HG03135 (cell line): ENCODE measurements at regions not wholly inside any gene's neighbourhood (a gene's known extent, or its start where the extent isn't known, plus 50 kb on each side); places are given as distances from the start of the nearest gene placed in this dataset.

ENCODE experiments used
- ATAC-seq: cut with Tn5 transposase; IDR thresholded peaks from one replicate; pipeline ENCODE4 v1.9.1; 2021; ENCODE audit warnings: mild to moderate bottlenecking, moderate library complexity; ENCODE audit not compliant: unreplicated experiment

DNA sequence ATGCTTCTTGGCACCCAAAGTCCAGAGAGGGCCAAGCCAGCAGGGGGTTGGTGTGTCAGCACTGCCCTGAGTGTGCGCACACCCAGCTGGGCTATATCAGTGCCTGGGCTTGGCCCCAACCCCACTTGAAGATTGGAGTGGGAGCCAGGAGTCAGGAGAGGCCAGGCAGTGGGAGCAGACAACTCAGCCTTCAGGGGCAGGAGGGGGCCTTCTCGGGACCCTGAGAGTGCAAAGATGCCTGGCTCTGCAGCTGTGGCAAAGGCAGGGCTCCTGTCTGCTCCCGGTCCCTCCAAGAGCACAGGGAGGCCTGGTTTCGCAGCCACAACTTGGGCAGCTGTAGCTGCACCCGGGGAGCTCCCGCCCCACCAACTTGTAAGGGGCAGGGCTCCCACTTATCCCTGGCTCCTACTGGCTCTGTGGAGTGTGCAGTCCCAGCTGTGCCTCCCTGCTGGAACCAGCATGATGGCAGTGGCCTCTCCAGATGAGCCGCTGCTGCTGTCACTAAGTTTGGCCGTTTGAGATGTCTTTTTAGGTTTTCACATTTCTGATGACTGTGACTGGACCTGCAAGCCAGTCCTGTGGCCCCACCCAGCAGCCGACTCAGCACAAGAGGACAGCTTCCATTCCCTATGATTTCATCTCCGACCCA lies 148.8 kb upstream of the HS6ST1 start:
- ATAC-seq, result no peak

DNA sequence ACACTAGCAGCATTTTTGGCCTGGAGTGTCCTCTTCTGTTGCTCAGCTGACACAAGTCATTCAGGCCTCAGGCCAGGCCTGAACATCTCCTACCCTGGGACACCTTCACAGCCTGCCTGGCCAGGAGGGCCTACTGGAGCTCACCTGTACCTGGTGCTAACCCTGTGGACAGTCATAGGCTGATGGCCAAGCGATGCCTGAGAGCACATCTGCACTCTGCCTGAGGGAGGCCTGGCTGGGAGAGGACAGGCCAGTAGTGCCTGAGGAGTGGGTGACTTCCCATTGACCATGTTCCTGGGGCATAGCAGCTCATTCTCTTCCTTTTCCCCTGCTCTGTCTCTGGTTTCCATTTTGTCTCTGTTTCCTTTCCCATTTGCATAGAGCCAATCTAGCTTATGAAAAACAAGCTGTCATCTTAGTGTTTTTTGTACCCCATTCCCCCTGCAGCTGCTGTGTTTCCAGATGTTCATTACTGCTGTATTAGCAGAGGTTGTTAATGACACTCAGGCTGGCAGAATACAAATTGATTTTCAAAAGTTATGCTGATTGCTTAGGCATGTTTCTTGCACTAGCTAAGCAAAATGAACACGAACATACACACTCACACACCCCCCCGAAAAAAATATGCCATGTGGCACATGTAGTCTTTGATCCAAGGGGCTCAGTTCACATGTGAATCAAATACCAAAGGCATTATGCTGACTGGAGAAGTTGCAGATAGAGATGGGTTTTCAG lies 149.7 kb upstream of the HS6ST1 start:
- ATAC-seq, result no peak

DNA sequence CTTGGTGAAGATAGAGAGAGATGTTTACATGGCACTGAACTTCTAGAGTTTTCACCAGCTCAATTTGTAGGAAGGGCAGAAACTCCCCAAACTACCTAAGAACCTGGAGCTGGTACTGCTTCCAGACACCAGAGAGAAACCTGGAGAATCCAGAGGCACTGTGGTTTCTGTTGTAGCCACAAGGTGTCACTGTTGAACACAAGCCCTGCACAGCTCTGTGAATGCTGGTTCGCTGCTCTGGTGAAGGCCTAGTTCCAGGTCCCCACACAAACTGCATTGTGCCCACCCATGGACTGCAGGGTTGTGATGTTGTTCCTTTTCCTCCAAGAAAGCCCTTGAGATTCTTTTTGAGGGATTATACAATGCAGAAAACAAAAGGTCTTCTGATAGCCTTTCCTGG lies 150.5 kb upstream of the HS6ST1 start:
- no peak for ATAC-seq

DNA sequence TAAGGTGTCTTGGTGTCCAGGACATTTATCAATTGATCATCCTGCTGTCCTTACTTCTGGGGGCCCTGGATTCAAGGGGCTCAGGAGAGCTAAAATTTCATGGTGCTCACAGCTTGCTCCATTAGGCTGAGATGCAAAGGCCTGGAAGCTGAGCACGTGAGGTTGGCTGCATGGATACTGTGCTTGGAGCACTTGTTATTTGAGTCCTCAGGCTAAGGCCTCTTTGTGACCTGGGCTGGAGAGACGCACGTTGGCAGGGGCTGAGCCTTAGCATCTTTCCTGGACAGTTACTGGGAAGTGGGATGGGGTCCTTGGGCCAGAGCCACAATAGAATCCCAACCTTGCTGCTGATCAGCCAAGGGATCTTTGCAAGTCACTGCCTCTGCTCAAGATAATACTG lies 151.2 kb upstream of the HS6ST1 start:
- no peak for ATAC-seq

DNA sequence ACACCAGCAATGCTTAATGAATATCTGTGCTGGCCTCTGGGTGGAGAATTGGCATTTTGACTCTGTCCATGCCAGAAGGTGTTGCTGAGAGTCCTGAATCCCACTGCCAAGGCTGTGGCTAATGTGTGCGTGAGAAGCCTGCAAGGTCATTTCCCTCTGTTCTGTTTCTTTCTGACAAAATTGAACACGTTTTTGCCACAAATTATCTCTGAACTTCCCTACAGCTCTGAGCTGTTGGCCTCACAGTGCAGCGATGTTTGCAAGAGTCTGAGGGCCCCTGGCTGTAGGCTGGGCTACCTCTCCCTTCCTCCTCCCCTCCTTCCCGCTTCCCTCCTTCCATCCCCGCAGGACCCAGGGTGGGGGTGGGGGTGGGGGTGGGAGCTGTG lies 154.1 kb upstream of the HS6ST1 start:
- ATAC-seq, result peak; percentile 34

DNA sequence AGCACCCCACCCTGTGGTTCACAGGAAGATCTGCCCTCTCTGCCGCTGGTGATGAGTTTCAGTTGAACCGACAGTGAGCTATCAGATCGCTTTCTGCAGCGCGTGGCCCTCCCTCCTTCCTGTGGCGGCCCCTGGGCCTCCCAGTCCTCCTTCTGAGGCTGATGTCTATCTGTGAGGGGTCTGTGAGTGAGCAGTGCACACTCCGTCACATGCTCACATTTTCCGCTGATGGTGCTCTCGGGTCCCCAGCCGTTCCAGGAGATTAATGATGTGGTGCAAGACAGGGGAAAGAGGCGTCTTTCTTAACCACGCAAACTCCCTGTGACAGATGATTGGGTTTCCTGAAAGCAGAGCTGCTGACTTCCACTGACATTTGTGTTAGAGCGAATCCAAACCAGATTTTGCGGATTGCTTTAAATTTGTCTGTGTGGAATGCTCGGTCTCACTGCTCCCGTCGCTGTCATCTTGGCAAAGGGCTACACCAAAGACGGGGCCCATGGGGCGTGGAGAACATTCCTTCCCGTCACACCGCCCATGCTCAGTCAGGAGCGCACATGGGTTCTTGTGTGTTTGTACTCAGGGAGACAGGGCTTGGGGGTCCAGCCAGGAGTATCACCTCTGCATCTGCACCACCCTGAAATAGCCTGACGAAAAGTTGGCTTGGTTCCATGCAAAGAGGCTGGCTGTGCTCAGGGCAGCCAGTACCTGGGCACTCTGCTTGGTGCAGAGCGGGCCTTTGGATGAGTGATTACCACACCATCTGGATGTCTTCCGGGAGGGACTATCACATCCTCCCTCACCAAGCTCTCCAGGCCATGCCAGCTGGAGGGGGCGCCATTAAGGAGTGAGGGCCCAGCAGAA lies 154.7 kb upstream of the HS6ST1 start:
- ATAC-seq, result peak; percentile 63

DNA sequence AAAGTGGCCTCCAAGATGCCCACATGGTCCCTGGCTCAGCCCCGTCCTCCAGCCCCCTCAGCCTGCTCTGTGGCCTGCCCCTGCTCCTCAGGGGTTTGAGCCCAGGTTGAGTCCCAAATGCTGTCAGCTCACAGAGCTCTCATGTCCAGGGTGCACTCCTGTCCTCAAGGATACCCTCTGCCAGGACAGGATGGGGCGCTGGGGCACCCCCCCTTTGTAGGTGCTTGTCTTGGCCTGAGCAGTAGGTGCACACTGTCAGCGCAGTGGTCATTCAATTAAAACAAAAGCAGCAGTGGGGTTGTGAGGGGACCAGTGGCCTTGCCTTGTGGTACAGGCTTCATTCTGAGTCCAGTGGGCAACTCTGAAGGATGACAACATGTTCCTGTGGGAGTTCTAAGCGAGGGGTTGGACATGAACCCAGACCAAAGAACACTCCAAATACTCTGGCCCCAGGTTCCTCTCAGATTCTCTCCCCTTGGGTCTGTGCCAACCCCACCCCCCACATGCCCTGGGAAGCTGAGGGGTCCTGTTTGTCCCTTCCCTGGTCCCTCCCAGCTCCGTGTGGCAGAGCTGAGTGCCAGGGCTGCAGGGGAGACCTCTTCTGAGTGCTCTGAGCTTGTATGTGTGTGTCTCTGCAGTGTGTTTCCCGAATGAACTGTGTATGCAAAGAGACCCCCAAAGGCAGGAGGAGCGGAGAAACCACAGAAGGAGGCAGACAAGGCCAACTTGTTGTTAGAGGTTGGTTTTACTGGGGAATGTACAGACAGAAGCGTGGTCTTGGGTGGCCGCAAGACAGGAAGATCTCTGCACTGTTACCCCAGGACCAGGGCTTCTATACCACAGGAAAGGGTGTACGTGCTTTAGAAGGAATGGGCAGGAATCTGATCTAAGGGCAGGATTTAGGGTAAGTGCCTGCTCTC lies 155.6 kb upstream of the HS6ST1 start:
- ATAC-seq, result no peak

DNA sequence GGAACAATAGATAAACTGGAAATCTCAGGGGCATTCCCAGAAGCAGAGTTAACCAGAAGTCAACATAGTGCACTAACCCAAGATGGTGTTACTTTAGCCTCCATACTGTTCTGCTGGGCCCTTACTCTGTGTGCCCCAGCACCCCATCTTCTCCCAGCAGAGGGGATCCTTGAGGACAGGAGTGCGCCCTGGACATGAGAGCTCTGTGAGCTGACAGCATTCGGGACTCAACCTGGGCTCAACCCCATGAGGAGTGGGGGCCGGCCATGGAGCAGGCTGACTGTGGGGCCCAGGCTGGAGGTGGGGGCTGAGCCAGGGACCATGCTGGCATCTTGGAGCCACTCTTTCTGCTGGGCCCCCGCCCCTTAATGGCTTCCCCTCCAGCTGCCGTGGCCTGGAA lies 156.3 kb upstream of the HS6ST1 start:
- no peak for ATAC-seq

DNA sequence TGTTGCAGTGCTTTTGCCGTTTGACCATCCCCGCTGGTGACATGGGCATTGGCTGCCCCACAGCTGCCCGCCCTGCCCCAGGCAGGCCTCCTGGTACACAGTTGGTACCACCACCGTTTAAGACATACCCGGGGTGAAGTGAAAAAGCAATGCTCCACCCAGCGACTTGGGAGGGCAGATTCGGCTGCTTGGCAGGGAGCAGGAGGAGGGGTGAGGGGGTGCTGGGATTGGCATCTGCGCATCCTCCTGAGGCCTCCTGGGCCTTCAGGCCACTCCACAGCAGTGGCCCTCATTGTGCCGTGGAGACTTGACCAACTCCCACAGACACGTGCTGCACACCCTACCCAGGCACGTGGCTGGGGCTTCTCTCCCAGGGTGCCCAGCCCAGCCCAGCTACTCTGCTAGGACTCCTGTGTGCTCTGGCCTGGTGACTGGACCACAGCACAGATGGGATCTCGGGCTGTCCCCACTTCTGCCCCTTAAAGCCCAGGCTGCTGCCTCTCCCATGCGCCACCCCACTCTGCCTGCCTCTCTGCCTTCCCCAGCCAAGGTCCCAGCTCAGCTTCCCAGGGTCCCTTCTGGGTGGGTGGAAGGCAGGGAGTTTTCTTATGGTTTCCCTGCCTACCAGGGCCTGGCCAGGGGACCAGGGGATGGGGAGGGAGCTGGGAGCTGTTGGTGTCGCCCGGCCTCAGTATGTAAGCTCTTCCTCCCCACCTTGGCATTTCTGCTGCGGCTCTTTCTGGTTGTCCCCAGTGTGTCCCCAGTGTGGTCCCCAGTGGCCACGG lies 157.0 kb upstream of the HS6ST1 start:
- no peak for ATAC-seq

DNA sequence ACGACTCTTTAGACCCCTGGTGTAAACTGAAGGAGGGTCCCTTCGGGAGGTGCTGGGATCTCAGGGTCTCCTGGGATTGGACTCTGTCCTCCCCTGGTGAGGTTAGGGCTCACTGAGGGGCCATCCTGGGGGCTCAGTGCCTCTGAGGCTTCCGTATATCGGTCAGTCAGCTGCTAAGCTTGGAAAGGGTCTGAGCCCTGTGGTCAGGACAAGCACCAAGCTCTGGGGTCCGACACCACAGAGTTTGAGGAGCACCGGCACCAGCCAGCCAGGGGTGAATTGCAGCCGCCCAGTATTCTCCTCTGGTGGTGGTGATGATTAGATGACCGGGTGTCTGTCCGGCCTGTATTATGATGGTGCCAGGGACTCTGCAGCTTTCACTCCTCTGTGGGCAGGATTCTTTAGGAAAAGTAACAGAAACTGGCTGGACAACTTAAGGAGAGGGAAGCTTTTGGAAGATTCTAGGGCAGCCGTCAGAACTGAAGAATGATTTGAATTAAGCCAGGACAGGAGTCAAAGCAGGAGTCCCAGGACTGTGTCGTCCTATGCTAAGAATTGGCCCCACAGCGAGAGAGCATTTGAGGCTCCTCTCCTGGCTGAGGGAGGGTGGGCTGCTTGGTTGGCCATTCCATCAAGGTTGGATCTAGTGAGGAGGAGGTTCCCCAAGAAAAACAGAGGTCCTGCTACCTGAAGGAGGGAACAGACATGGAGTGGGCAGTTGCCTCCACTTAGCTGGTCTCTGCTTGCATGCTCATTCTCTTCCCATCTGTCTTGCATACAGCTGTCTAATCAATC lies 158.6 kb upstream of the HS6ST1 start:
- no peak for ATAC-seq

DNA sequence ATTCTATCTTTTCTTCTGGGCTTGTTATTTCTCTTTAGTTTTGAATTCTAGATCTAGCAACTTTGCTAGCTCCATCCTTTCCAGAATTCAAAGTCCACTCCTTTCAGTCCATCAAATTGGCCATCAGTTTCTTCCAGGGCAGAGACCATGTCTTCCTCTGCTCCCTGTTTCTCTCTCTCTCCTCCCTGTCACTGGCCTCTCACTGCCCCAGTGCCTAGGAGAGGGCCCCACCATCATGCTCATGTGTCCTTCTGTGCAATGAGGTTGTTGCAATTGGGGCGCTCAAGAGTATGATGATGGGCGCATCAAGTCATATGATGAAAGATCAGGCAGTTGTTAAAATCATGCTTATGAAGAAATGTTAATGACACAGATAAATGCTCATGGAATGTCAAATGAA lies 159.2 kb upstream of the HS6ST1 start:
- ATAC-seq, result no peak

DNA sequence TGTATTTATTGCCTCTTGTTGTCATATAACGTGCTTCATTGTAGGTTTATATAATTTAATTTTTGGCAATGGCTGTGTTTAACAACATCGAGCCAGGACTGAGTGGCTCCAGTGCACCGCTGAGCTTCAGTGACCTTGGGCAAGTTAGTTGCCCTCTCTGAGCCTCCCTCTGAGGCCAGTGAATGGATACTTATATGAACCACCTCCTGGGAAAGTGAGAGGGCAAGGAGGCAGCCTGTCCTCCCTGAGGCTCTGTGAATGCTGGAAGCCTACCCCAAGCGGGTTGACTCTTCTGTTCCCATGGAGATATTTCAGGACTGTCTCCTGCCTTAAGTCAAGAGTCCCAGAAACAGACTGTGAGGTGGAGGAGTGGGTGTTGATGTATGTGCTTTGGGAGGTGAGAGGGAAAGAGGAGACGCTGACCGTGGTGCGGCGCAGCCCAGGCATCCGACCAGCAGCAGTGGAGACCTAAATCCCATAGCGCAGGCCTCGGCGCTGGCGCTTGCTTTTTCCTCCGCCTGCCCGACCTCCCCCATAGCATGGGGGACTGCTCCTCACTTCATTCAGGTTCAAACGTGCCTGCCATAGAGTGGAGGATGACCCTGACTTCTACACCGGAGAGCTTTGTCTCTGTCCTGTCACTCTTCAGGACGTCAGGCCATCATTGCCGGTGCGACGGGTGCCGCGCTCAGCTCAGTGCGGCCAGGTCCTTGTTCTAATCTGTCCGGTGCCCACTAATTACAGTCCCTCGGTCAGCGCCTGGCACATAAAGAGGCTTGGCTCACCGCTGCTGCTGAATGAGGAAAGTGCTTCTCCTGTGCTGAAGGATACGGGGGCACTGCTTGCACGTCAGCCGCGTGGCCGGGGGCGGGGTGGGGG lies 167.3 kb upstream of the HS6ST1 start:
- ATAC-seq, result no peak

DNA sequence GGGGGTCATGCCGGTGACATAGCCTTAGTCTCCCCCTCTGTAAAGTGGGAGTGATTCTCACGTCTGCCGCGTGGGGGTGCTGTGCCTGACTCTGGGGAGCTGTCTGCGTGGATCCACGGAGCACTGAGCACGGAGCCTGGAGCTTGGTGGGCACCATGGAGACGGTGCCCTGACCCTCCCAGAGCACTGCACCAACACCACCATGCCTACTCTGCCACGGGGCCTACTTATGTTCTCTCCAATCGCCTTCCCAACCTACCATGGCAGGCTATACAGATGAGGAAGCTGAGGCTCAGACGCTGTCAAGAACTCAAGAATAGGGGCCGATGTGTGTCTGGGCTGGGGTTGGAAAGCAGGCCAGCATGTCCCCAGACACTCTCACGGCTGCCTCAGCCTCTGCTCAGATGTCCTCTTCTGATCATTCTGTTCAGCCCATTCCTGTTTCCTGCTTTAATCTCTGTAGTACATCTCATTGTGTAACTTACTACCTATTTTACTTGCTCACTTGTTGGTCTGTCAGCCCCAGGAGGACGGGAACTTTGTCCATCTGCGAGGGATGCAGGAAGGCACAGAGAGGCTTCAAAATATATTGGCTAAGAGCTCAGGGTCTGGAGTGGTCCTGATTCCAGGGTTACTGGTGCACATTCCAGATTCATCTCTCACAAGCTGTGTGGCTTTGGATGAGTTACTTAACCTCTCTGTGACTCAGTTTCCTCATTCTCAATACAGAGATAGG lies 168.1 kb upstream of the HS6ST1 start:
- ATAC-seq, result no peak

DNA sequence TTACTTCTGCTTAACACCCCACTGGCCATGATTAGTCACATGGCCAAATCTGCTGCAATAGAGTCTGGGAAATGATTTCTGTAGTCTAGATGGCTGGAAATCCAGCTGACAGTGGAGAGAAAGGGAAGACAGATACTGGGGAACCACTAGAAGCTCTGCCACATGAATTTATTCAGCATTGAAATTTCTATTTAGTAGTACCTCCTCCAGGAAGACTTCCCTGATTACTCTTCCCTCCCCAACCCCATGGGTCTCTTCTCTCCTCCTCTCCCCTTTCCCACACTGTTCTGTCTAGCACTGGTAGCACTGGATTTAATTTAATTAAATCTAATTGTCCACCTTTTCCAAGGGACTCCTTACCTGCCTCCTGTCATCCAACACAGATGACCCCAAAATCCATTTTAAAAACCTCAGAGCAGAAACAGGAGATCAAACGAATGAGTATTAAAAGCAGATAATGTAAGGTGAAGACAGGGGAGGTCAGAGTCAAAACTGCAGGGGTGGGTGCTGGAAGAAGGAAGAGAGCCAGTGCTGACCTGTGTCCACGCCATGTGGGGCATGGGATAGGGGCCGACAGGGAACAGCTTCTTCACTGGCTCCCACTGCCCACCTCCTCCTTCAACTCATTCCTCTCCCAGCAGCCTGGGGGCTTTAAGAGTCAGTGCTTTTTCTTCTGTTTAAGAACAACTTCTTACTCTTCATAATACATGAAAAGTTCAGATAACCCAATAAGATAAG lies 169.2 kb upstream of the HS6ST1 start:
- ATAC-seq, result no peak

DNA sequence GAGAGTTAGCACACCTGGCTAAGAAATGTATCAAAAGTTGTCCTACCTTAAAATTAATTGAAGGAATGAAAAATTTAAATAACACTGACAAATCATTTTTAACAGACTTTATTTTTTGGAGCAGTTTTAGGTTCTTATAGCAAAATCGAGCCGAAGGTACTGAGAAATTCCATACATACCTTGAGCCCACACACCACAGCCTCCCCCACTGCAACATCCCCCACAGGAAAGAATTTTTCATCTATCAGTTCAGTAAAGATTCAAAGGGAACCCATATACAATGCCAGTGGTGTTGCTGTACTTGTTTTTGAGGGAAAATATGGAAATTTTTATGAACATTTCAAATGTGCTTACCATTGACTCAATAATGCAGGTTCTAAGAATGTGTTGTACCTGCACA lies 169.8 kb upstream of the HS6ST1 start:
- no peak for ATAC-seq

DNA sequence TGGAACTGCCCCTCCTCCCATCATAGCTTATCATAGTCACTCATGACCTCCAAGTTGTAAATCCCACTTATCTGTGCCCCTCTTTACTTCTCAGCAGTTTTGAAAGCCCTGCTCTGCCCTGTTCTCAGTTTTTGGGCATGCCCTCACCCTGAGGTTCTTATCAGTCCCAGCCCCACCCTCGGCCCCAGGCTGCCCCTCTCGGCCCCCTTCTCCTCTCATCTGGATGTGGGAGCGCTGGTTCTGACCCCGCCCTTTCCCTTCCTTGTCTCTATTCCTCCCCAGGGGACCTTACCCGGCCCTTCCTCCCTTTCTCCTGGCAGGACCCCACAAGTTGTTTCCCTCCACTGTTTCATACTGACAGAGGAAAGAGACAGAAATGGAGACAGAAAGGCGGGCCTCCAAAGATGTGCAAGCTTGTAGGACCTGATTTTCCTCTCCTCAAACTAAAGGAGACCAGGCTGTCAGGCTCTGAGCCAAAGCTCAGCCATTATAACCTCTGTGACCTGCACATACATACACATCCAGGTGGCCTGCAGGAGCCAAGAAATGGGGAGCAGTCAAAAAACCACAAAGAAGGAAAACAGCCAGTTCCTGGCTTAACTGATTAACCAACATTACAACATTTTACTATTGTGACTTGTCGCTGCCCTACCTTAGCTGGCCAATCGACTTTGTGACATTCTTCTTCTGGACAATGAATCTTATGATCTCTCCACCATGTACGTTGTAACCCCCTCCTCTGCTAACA lies 171.0 kb upstream of the HS6ST1 start:
- no peak for ATAC-seq
